ENCODE measurements at regions not wholly inside any gene's neighbourhood (a gene's known extent, or its start where the extent isn't known, plus 50 kb on each side); places are given as distances from the start of the nearest gene placed in this dataset.

- TF ChIP-seq EP300 (IDR thresholded peaks at IDR 0.05; ENCODE audit: borderline replicate concordance) = no peak
- TF ChIP-seq EGR1 (IDR thresholded peaks at IDR 0.05) = no peak
- no peak for TF ChIP-seq REST (IDR thresholded peaks at IDR 0.05; ENCODE audit: low read depth)
Observed at GRCh38 chr3:152578769-152579168, 256.2 kb upstream of the P2RY1 start.
